HK-2 (cell line): ENCODE measurements at regions not wholly inside any gene's neighbourhood (a gene's known extent, or its start where the extent isn't known, plus 50 kb on each side); places are given as distances from the start of the nearest gene placed in this dataset.

ENCODE experiments used
- DNase-seq: peaks from one replicate; pipeline ENCODE4 v3.0.0-alpha.2; 2018; ENCODE audit not compliant: unreplicated experiment

GRCh38 chr6:165229216-165229615, 80.2 kb downstream of the C6orf118 start:
- no peak for DNase-seq

- no peak for DNase-seq
Observed at GRCh38 chr6:165227644-165228329, 81.6 kb downstream of the C6orf118 start.

- no peak for DNase-seq
Observed at GRCh38 chr6:165223736-165224135, 85.7 kb downstream of the C6orf118 start.

- no peak for DNase-seq
Observed at GRCh38 chr6:165223101-165223500, 86.3 kb downstream of the C6orf118 start.

- no peak for DNase-seq
Observed at GRCh38 chr6:165222315-165223025, 86.9 kb downstream of the C6orf118 start.

GRCh38 chr6:165220045-165220444, 89.4 kb downstream of the C6orf118 start:
- DNase-seq, result no peak

- no peak for DNase-seq
Observed at GRCh38 chr6:165219629-165220028, 89.8 kb downstream of the C6orf118 start.

- DNase-seq, result no peak
Observed at GRCh38 chr6:165218829-165219228, 90.6 kb downstream of the C6orf118 start.

- no peak for DNase-seq
Observed at GRCh38 chr6:165206798-165207197, 102.6 kb downstream of the C6orf118 start.

- DNase-seq, result no peak
Observed at GRCh38 chr6:165205632-165206031, 103.8 kb downstream of the C6orf118 start.

- no peak for DNase-seq
Observed at GRCh38 chr6:165204807-165205545, 104.4 kb downstream of the C6orf118 start.

- DNase-seq, result no peak
Observed at GRCh38 chr6:165200178-165200577, 109.2 kb downstream of the C6orf118 start.

- no peak for DNase-seq
Observed at GRCh38 chr6:165191461-165191860, 117.9 kb downstream of the C6orf118 start.

GRCh38 chr6:165186441-165187205, 122.8 kb downstream of the C6orf118 start:
- DNase-seq, result no peak

- DNase-seq, result peak; percentile 29
Observed at GRCh38 chr6:165186041-165186440, 123.4 kb downstream of the C6orf118 start.

- no peak for DNase-seq
Observed at GRCh38 chr6:165184192-165184979, 125.0 kb downstream of the C6orf118 start.

GRCh38 chr6:165183496-165184140, 125.8 kb downstream of the C6orf118 start:
- DNase-seq, result no peak

GRCh38 chr6:165183071-165183470, 126.3 kb downstream of the C6orf118 start:
- no peak for DNase-seq

GRCh38 chr6:165181951-165182414, 127.4 kb downstream of the C6orf118 start:
- DNase-seq, result peak; percentile 75

GRCh38 chr6:165178056-165178455, 131.3 kb downstream of the C6orf118 start:
- DNase-seq, result peak; percentile 10
